GM12864 (cell line): ENCODE measurements at regions not wholly inside any gene's neighbourhood (a gene's known extent, or its start where the extent isn't known, plus 50 kb on each side); places are given as distances from the start of the nearest gene placed in this dataset.
"Not testable (repeated sequence)": the region's sequence is repeated elsewhere in the genome, so short reads cannot be mapped to it uniquely, and the experiment has no call there.

Source experiments
- DNase-seq: peaks from one replicate; pipeline ENCODE4 v3.0.0-alpha.2; 2011; ENCODE audit warnings: low read depth
- H3K4me3 ChIP-seq: 2 replicates; pipeline ENCODE4 v1.5.1; 2011; ENCODE audit warnings: mild to moderate bottlenecking, low read depth, low read length, control low read depth
- TF ChIP-seq, protein P1 (sequence below): IDR thresholded peaks from 2 replicates; pipeline ENCODE4 v1.5.1; 2011; ENCODE audit warnings: low read depth, mild to moderate bottlenecking, moderate library complexity, low read length, control low read depth, inconsistent platforms; ENCODE audit errors: missing control alignments

DNA sequence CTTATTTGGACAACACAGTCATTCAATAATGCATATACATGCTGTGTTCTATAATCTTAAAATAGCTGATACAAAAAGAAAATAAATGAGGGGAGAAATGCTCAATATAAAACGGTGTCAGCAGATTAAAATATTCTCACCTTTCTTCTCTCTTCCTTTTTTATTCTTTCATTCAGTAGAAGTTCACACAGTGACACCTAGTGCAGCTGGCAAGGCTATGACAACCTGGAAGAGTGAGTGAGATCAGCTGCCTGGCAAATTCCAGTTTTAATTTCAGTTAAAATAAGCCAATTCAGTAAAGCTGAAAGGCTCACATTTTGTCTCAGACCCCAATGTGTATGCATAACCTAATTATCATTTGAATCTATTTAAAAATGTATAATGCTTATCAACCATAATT lies 150.3 kb downstream of the RASEF start:
- TF ChIP-seq, protein P1, sequence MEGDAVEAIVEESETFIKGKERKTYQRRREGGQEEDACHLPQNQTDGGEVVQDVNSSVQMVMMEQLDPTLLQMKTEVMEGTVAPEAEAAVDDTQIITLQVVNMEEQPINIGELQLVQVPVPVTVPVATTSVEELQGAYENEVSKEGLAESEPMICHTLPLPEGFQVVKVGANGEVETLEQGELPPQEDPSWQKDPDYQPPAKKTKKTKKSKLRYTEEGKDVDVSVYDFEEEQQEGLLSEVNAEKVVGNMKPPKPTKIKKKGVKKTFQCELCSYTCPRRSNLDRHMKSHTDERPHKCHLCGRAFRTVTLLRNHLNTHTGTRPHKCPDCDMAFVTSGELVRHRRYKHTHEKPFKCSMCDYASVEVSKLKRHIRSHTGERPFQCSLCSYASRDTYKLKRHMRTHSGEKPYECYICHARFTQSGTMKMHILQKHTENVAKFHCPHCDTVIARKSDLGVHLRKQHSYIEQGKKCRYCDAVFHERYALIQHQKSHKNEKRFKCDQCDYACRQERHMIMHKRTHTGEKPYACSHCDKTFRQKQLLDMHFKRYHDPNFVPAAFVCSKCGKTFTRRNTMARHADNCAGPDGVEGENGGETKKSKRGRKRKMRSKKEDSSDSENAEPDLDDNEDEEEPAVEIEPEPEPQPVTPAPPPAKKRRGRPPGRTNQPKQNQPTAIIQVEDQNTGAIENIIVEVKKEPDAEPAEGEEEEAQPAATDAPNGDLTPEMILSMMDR: no peak
- DNase-seq: no peak
- H3K4me3 ChIP-seq: no peak overlapping the region

DNA sequence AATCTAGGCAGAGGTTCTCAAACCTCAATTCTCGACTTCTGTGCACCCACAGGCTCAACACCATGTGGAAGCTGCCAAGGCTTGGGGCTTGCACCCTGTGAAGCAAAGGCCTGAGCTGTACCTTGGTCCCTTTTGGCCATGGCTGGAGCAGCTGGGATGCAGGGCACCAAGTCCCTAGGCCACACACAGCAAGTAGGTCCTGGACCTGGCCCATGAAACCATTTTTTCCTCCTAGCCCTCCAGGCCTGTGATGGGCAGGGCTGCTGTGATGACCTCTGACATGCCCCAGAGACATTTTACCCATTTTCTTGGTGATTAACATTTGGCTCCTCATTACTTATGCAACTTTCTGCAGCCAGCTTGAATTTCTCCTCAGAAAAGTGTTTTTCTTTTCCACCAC lies 146.7 kb downstream of the RASEF start:
- not testable (repeated sequence) for H3K4me3 ChIP-seq, DNase-seq

DNA sequence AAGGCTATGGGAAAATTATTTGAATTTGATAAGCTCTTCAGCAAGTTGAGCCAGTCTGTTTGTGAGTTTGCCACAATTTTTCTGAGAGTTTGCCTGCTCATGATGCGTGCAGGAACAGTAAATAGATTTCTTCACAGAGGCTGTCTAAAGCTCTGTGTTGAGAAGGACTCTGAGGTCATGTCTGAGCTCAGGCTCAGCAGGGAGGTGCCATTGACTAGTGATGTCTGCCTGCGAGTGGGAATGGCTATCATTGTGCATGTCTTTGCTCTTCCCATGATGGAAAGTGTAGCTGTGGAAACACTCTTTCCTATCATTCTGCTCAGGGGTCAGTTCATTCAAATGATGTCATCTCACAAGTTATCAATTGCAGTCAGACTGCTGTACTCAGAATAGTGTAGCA lies 142.8 kb downstream of the RASEF start:
- DNase-seq: no peak
- TF ChIP-seq, protein P1: no peak
- H3K4me3 ChIP-seq: no peak overlapping the region

DNA sequence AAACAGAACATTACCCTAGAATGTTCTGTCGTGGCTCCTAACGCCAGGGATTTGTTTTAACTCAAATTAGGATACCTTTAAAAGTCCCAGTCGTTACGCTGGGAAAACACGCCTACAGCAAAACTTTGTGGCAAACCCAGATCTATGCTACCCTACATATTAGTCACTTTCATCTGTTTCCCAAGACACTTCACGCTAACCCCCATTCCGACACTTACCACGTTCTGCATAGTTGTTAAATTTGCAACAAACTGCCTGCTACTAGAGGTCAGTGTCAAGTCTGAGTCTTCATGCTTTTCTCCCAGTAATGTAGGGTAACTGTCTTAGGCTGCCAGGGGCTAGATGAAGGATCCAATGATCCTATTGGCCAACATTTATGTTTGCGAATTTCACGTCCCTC lies 140.3 kb downstream of the RASEF start:
- no peak overlapping the region for H3K4me3 ChIP-seq
- TF ChIP-seq, protein P1: no peak
- no peak for DNase-seq

DNA sequence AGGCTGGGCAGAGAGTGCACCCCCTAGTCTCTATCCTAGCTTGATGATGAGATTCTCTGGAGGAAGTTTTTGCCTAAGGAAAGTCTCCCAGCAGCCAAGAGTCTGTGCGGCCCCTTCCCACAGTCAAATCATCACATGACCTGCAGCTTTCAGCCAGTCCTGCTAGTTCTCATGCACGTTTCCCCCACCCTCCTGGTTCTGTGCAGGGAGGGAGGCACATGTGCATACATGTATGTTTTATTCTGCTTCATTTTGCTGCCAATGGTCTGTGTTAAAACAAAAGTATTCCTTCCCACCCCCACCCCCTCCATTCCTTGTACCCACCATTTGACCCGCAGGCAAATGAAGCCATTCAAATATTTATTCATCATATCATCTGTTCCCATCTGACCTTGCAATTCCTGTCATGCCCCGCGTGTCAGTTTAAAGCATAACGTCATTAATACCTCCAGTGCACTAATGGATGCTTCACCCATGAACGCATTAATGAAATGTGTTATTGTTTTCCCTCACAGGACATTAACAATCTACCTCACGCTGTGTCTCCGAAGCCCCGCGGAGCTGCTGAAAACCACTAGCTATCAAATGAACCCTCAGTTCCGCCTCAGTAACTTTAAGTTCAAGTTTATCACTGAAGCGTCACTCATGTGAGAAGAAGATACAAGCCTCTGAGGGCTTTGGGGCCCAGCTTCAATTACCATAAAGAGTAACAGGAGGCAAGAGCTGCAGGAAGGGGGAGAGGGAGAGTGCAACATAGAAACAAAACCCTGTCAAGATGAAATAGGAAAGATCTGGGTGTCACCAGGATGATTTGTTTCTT lies 139.6 kb downstream of the RASEF start:
- DNase-seq: no peak
- H3K4me3 ChIP-seq: no peak overlapping the region

DNA sequence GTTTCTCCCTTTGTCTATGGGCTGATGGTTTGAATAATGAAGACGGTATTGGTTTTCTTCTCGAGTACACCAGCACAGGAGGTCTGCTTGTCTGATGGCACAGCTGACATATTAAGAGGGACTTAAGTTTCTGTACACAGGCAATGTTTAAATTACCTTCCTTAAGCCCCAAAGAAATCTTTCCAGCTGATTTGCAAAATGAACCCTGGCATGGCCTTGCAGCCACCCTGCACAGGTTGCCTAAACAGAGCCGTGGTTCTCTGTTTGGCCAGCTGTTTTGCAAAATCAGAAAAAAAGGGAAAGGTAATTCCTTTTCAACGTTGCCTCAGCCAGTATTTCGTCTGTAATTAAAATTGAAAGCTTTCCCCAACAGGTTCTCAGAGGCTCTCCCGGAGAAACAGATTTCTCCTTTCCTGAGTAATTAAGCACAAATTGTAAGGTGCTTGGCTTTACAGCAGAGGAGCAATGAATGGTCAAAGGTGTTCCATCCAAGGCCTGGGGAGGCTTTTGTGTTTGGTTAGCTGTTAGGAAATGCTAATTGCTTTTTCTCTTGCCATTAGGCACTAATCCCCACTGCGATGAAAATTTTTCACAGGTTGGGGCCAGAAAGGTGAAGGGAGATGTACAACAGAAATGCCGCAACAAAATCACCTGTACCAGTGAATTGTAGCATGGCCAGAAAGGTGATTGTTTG lies 138.9 kb downstream of the RASEF start:
- H3K4me3 ChIP-seq: no peak overlapping the region
- TF ChIP-seq, protein P1: no peak
- no peak for DNase-seq

More for the DNA sequence above, 139.6 kb downstream of the RASEF start:
- TF ChIP-seq, protein P1: no peak
